PC-3 (cell line): ENCODE measurements at regions not wholly inside any gene's neighbourhood (a gene's known extent, or its start where the extent isn't known, plus 50 kb on each side); places are given as distances from the start of the nearest gene placed in this dataset.

ENCODE experiments used
- EZH2phosphoT487 ChIP-seq: fragments of 300-600 bp; sonication (generic); IDR thresholded peaks from 2 replicates; pipeline ENCODE4 v1.6.1; 2018; ENCODE audit warnings: mild to moderate bottlenecking, antibody characterized with exemption, low read length, borderline replicate concordance
- TF ChIP-seq, protein P1 (sequence below): fragments of 300-600 bp; sonication (generic); conservative IDR thresholded peaks from 2 replicates; pipeline ENCODE4 v1.5.1; 2017; ENCODE audit warnings: antibody characterized with exemption, low read depth, mild to moderate bottlenecking, low read length

DNA sequence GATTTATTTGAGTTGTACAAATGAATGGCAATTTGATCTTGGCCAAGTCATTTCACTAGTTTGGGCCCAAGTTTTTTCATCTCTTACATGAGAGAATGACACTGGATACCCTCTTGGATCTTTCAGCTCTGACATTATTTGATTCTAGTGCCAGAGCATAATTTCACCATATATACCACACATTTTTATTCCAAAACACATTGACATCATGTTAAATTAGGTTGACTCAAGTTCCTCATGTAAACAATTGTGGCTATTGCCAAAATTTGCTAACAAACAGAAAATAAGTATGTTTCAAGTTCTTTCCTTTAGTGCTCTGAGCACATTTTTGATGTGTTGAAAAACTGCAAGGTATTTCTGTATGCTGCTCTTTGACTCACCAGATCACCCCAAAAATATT, 375.8 kb downstream of the ZNF608 start:
- TF ChIP-seq, protein P1, sequence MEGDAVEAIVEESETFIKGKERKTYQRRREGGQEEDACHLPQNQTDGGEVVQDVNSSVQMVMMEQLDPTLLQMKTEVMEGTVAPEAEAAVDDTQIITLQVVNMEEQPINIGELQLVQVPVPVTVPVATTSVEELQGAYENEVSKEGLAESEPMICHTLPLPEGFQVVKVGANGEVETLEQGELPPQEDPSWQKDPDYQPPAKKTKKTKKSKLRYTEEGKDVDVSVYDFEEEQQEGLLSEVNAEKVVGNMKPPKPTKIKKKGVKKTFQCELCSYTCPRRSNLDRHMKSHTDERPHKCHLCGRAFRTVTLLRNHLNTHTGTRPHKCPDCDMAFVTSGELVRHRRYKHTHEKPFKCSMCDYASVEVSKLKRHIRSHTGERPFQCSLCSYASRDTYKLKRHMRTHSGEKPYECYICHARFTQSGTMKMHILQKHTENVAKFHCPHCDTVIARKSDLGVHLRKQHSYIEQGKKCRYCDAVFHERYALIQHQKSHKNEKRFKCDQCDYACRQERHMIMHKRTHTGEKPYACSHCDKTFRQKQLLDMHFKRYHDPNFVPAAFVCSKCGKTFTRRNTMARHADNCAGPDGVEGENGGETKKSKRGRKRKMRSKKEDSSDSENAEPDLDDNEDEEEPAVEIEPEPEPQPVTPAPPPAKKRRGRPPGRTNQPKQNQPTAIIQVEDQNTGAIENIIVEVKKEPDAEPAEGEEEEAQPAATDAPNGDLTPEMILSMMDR: no peak
- TF ChIP-seq EZH2phosphoT487: no peak
